Suprapubic skin (tissue), 4 donors: ENCODE measurements at regions not wholly inside any gene's neighbourhood (a gene's known extent, or its start where the extent isn't known, plus 50 kb on each side); places are given as distances from the start of the nearest gene placed in this dataset.

Experiments used
- CTCF ChIP-seq, 2 donors: fragments of 200-600 bp in 1 of 2; fragments of 450-650 bp in 1 of 2; sonication (generic) in 1 of 2; IDR thresholded peaks; one replicate each; pipeline ENCODE4 v1.5.1; 2016 to 2019; ENCODE audit warnings: antibody characterized with exemption in 2 of 2, mild to moderate bottlenecking in 1 of 2, moderate library complexity in 1 of 2
- EP300 ChIP-seq: sonication (generic); formaldehyde crosslinking; IDR thresholded peaks from one replicate; pipeline ENCODE4 v1.6.1; 2017; ENCODE audit warnings: antibody characterized with exemption
- POLR2A ChIP-seq, 2 donors: fragments of 450-650 bp; IDR thresholded peaks; one replicate each; pipeline ENCODE4 v1.6.1; 2017; ENCODE audit warnings: antibody characterized with exemption in 2 of 2, mild to moderate bottlenecking in 2 of 2, moderate library complexity in 2 of 2
- POLR2AphosphoS5 ChIP-seq, 3 donors: sonication (generic); formaldehyde crosslinking; IDR thresholded peaks; one replicate each; pipeline ENCODE4 v1.6.1; 2017; ENCODE audit warnings: antibody characterized with exemption in 3 of 3

- no peak for TF ChIP-seq CTCF (IDR thresholded peaks at IDR 0.05)
- TF ChIP-seq POLR2A (IDR thresholded peaks at IDR 0.05), result no peak
- TF ChIP-seq POLR2AphosphoS5 (IDR thresholded peaks at IDR 0.05), result no peak
- TF ChIP-seq EP300, result no peak
Observed at GRCh38 chr5:19175776-19176570, 812.0 kb downstream of the CDH18 start.
